NCI-H1105 treated with DMSO at 0.1 percent for 48 hours (cell line): ENCODE measurements at regions not wholly inside any gene's neighbourhood (a gene's known extent, or its start where the extent isn't known, plus 50 kb on each side); places are given as distances from the start of the nearest gene placed in this dataset.

Source experiments
- DNase-seq: peaks from one replicate; lab custom pipeline; 2025; lab: John Stamatoyannopoulos, UW

DNA sequence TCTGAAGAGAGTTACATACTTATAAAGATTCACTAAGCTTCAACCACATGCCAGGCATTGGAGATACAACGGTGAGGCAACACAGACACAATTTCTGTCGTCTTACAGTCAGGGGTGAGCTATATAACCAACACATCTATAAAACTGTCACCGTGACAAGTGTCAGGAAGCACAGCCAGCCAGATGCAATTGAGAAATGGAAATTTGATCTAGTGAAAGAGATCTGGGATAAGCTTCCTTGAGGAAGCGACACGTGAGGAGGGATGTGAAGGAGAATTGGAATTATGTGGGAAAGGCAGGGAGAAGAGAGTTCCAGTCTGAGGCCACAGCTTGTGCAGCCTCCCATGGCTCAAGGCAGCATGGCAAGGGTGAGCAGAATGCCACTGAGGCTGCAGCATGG, 50.9 kb upstream of the ZNF354B start:
- DNase-seq, result no peak

- no peak for DNase-seq
Measured at GRCh38 chr5:178801021-178801420, 58.7 kb upstream of the ZNF354B start.

DNA sequence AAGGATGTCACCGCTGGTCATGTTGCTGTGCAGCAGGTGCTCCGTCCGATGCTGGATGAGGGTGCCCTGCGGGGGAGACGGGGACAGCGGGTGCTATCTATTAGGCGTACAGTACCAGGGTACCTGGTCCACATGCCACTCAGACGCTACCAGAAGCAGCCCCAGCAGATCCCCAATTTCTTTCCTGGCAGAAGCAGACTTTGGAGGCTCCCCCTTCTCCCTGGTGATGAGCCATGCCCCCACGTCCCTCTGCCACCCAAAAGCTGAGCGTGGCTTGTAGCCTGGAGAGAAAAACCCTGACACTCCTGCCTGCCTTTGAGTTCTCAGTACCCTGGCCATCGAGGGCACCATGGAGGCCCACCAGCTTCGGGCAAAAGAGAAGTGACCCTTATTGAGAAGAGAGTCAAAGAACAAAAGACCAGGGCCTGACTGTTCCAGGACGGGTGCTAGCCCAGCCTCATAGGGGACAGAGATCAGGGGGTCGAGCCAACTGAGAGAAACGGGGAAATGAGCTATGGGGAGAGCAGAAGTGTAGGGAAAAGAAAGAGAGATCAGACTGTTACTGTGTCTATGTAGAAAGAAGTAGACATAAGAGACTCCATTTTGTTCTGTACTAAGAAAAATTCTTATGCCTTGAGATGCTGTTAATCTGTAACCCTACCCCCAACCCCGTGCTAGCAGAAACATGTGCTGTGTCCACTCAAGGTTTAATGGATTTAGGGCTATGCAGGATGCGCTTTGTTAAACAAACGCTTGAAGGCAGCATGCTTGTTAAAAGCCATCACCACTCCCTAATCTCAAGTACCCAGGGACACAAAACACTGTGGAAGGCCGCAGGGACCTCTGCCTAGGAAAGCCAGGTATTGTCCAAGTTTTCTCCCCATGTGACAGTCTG, 62.0 kb upstream of the ZNF354B start:
- no peak for DNase-seq

GRCh38 chr5:178797101-178797521, 62.6 kb upstream of the ZNF354B start:
- no peak for DNase-seq

- DNase-seq, result no peak
Measured at GRCh38 chr5:178796165-178796945, 63.4 kb upstream of the ZNF354B start.

- no peak for DNase-seq
Measured at GRCh38 chr5:178794433-178794832, 64.0 kb upstream of the ZNF354A start.

- DNase-seq, result no peak
Measured at GRCh38 chr5:178793696-178794095, 63.2 kb upstream of the ZNF354A start.

- DNase-seq, result peak; percentile 19
Measured at GRCh38 chr5:178793151-178793550, 62.7 kb upstream of the ZNF354A start.

DNA sequence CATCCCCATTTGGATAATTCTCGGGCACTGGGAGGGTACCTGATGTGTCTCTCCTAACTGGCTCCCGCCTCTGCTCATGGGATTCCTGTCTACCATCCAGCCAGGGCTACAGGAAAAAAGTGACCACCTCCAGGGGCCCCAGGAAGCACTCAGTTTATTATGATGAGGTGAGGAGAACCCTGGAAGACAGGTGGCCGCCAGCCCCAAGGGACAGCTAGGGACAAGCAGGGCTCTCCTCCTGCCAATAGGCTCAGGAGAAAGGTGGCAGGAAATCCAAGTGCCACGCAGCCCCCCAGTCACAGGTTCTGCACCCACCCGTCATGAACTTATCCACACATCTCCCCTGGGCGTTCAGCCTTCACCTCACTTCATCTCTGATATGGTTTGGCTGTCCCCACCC, 61.5 kb upstream of the ZNF354A start:
- DNase-seq, result no peak

DNA sequence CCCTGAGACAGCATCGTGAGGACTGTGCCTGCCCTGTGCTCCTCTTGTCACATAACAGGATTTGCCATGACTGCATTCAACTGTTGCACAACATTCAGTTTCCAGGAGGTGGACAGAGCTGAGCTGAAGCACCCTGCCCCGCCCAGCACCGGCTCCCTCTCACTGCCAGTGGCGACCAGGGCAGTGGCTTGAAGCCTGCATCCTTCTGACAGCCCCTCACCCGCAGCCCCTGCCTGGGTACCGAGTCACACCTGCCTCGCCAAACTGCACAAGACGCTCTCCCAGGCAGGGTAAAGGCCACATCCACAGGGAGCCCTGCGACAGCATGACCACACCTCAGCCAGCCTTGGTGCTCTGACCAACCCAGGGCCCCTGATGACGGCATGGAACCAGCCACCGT, 59.9 kb upstream of the ZNF354A start:
- DNase-seq, result no peak

DNA sequence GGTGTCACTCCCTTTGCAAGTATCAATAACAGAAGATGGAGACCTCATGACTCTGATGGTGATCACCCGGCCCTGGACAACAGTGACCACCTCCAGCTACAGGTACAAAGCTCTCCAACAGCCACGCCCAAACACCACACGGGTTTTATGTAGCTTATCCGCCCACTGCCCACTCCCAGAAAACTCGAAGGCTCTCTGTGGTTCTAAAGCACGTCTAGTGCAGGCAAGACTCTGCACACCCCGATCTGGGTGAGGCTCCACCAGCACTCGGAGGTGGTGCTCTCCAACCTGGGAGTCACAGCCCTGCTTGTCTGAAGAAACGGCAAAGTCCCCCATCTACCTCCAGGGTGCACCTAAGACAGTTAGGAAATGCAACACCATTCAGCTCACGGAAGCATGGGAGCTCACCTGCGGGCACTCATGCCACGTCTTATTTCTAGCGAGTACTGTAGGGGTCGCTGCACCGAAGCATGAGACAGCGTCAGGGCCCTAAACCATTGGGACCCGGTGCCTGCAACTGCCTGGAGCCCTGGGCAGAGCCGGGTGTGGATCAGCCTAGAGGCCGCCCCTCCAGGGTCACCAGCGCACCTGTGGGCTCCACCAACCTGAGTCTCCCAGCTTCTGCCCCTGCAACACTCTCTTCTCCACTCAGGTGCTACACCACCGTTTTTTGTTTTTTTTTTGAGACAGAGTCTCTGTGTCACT, 58.1 kb upstream of the ZNF354A start:
- DNase-seq, result no peak

DNA sequence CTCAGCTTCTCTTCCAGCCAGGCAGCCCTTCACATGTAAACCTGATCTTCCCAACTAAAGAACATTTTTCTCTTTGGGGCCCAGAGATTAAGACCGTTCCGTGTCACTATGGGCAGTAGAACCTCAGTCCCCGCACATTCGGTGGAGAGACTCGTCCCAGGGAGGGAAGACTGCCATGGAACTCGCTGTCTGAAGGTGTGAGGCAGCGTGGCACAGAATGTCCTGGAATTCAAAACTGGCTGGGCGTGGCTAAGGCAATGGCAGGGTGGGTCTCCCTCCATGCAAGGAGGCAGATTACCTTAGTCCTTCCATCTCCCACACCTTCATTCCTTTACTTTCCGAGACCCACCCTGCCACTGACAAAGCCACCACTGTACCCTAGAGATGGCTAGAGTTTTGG, 57.4 kb upstream of the ZNF354A start:
- DNase-seq, result no peak

GRCh38 chr5:178786859-178787499, 56.5 kb upstream of the ZNF354A start:
- no peak for DNase-seq

DNA sequence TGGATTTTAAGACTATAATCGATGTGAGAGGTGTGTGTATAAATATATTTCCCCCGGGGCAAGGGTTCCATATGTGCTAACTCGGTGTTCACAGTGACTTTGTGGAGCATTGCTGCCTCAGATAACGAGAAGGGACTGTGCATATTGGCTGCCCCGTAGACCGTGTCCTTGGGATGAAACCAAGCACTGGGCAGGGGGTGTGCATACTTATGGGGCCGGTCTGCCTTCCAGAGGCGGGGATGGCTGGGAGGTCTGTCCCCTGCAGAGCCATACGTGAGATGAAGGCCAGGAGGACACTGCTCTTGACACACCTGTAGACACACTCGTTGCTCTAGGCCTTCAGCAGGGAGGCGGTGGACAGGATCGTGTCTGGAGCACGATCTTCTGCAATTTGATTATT, 56.0 kb upstream of the ZNF354A start:
- no peak for DNase-seq

DNA sequence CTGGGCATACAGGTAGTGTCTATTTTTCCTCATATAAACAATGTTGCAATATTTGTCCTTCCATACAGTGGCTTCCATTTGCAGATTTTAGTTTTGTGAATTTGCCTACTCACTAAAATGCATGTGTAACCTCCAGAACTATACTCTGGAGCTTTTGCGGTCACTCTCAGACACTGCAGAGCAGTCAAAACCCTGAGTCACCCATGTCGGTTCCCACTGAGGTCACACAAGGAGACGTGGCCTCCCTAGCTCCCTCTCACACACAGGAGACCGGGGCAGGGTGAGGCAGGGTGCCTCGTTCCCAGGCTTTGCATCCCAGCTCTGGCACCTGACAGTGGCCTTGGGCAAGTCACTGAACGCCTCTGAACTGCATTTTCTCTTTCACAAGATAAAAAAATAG, 55.5 kb upstream of the ZNF354A start:
- no peak for DNase-seq

DNA sequence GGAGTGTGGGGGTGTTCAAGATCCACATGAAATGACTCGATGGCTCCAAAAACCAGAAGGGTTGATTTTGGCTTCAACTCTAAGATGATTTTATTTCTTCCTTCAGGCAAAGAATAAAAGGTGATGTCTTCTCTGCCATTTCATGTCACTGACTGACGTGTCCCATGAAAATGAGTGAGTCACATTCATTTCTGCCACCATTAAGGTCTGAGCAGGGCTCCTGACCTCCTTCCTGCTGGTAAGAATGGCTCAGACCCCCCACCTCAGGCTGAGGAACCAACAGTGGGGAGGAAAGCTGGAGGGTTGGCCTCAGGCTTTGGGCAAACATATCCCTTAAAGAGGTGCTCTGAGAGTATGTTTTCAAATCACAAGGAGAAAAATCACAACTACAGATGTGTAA, 53.9 kb upstream of the ZNF354A start:
- DNase-seq, result no peak

GRCh38 chr5:178781936-178782335, 51.5 kb upstream of the ZNF354A start:
- no peak for DNase-seq

DNA sequence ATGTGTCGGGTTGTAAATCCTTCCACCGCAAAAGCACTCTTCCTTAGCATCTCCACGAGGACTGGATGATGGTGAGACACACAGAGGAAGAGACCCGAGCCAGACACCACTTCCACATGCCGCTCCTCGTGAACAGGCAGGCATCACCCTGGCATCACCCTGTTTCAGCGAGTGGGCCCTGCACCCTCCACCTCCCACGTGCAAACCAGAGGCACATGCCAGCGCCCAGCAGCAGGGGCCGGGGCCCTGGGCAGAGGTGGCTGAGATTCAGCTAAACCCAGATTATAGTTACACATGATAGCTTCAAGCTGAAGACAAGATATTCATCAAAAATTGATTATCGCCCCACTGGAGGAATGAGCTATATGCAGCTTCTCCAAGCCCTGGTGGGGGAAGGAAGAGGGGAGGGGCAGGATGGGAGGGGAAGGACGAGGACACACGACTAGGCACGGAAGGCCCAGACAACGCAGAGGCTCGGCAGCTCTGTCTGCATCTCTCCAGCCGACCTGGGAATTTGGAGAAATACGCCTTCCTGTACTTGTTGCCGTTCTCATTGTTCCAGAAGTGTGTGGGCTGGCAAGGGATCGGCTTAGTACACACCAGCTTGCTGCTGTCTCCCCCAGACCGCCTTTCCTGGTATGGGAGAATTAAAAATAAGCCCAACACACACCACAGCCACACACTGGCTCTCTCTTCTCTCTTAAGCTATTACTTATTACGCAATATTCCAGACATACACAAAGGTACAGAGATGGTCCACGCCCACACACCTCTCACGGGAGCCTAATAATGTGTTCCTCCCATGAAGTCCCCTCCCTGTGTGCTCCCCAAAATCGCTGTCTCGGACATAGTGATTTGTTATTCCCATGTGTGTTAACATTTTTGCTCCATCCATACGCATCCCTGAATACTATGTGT, 50.4 kb upstream of the ZNF354A start:
- no peak for DNase-seq
